ENCODE measurements at regions not wholly inside any gene's neighbourhood (a gene's known extent, or its start where the extent isn't known, plus 50 kb on each side); places are given as distances from the start of the nearest gene placed in this dataset.

DNA sequence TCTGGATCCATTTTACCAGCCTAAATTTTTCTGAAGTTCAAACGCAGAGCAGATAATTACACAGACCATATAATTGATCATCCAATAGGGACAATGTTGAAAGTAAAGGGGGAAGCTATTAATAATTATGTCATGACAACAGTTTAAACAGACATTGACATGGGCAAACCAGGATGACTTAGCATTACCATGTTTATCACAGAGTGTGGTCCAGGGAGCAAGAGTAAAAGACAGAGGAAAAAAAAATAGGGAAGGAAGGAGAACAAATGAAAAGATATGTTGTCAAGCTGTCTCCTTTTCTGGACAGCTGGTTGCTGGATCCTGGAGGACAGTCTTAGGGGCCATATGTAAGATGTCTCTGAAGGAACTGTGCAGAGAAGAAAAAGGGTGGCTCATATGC, 69.4 kb upstream of the FBXL4 start:
- TF ChIP-seq, protein P1, sequence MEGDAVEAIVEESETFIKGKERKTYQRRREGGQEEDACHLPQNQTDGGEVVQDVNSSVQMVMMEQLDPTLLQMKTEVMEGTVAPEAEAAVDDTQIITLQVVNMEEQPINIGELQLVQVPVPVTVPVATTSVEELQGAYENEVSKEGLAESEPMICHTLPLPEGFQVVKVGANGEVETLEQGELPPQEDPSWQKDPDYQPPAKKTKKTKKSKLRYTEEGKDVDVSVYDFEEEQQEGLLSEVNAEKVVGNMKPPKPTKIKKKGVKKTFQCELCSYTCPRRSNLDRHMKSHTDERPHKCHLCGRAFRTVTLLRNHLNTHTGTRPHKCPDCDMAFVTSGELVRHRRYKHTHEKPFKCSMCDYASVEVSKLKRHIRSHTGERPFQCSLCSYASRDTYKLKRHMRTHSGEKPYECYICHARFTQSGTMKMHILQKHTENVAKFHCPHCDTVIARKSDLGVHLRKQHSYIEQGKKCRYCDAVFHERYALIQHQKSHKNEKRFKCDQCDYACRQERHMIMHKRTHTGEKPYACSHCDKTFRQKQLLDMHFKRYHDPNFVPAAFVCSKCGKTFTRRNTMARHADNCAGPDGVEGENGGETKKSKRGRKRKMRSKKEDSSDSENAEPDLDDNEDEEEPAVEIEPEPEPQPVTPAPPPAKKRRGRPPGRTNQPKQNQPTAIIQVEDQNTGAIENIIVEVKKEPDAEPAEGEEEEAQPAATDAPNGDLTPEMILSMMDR (IDR thresholded peaks at IDR 0.05; ENCODE audit: insufficient read depth, low read length) = no peak
- no peak overlapping the region for H3K4me3 ChIP-seq (ENCODE audit: low read depth, low read length)
- no peak for DNase-seq (ENCODE audit: low read depth)

DNA sequence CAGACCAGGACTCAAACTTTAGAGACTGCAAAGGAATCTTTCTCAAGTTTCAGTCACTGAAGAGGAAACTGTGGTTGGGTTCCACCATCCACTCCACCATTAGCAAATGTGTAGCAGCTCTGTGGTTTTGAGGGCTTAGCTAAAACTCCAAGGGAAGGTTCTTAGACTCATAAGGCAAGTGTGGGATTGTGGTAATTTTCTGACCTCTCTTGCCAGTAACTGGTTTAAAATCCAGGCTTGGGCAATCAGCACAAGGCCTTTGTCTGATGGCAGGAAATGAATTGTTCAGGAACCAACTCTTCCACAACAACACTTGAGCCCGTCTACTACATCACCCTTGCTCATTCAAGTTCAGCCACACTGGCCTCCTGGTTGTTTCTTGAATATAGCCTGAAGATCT, 68.6 kb upstream of the FBXL4 start:
- TF ChIP-seq, protein P1 (IDR thresholded peaks at IDR 0.05; ENCODE audit: insufficient read depth, low read length) = no peak
- DNase-seq (ENCODE audit: low read depth) = peak; percentile 8
- no peak overlapping the region for H3K4me3 ChIP-seq (ENCODE audit: low read depth, low read length)

GRCh38 chr6:99014061-99014460, 66.3 kb upstream of the FBXL4 start:
- TF ChIP-seq, protein P1 (IDR thresholded peaks at IDR 0.05; ENCODE audit: insufficient read depth, low read length) = no peak
- DNase-seq (ENCODE audit: low read depth) = peak; percentile 2
- H3K4me3 ChIP-seq (ENCODE audit: low read depth, low read length) = no peak overlapping the region

DNA sequence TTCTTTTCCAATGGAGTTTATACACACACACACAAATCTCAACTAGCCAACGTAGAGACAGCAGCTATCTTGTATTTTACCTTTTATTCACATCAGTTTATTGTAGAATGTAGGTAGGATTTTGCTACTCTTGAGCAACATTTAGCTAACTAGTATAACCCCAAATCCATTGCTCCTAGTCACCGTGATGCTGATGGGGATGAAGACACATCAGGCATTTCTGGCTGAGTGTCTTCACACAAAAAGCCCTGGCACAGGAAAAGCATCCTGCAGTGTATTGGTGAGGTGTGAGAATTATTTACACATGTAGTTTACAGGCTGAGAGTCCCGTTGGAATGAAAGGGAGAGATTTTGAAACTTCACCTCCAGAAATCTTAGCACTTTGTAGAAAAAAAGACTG, 65.9 kb upstream of the FBXL4 start:
- TF ChIP-seq, protein P1 (IDR thresholded peaks at IDR 0.05; ENCODE audit: insufficient read depth, low read length) = no peak
- no peak for DNase-seq (ENCODE audit: low read depth)
- no peak overlapping the region for H3K4me3 ChIP-seq (ENCODE audit: low read depth, low read length)

- peak; percentile 75 for DNase-seq (ENCODE audit: low read depth)
- TF ChIP-seq, protein P1 (IDR thresholded peaks at IDR 0.05; ENCODE audit: insufficient read depth, low read length) = no peak
- no peak overlapping the region for H3K4me3 ChIP-seq (ENCODE audit: low read depth, low read length)
Observed at GRCh38 chr6:99013145-99013544, 65.4 kb upstream of the FBXL4 start.

- DNase-seq (ENCODE audit: low read depth) = no peak
Observed at GRCh38 chr6:99011151-99011550, 63.4 kb upstream of the FBXL4 start.

DNA sequence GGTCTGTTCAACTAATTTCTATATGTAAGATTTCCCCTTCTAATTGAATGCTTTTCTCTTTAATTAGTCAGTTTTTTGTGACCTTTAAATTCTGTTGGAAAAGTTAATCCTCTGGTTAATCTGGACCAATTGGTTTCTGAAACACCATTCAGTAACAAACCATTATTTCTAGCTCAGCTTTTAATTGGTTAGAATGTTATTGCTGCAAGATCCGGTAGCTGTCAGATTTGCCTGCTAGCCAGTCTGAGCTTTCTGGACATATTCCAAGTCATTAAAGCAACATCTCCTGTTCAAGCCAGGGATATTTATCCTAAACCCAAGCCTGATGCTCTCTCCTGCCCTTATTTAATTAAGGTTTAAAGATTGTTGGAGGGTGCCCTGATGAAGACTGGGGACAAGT, 55.1 kb upstream of the FBXL4 start:
- DNase-seq (ENCODE audit: low read depth) = no peak
- H3K4me3 ChIP-seq (ENCODE audit: low read depth, low read length) = no peak overlapping the region
- TF ChIP-seq, protein P1 (IDR thresholded peaks at IDR 0.05; ENCODE audit: insufficient read depth, low read length) = no peak

More at GRCh38 chr6:99011151-99011550, 63.4 kb upstream of the FBXL4 start:
- TF ChIP-seq, protein P1 (IDR thresholded peaks at IDR 0.05; ENCODE audit: insufficient read depth, low read length) = no peak
- no peak overlapping the region for H3K4me3 ChIP-seq (ENCODE audit: low read depth, low read length)
